PC-3 (cell line): ENCODE measurements at regions not wholly inside any gene's neighbourhood (a gene's known extent, or its start where the extent isn't known, plus 50 kb on each side); places are given as distances from the start of the nearest gene placed in this dataset.

Experiments
- ATAC-seq: fragments of 200-7000 bp; cut with Tn5 transposase; 2 replicates; pipeline ENCODE4 v1.9.1; 2020; ENCODE audit warnings: mild to moderate bottlenecking, moderate library complexity
- BruUV-seq: library from RNA; stranded (reverse); fragments of 400-500 nt; replicated peaks from 2 replicates; lab custom pipeline; 2021; lab: Mats Ljungman, UMichigan
- CTCF ChIA-PET: fragments of 300-600 bp; sonication (Branson Sonifier 250); formaldehyde crosslinking; loops from one replicate; lab custom pipeline; 2022; ENCODE audit warnings: antibody characterized with exemption; lab: Charles Lee
- POLR2A ChIA-PET: fragments of 300-600 bp; sonication (Branson Sonifier 250); formaldehyde crosslinking; loops from one replicate; lab custom pipeline; 2022; ENCODE audit warnings: antibody characterized with exemption; ENCODE audit not compliant: unreplicated experiment; lab: Charles Lee
- DNase-seq: peaks from one replicate; pipeline ENCODE4 v3.0.0-alpha.2; 2015
- H2AFZ ChIP-seq: fragments of 300-600 bp; sonication (generic); 2 replicates; pipeline ENCODE4 v1.6.0; 2016; ENCODE audit warnings: antibody characterized with exemption, low read length
- H3F3A ChIP-seq: fragments of 300-600 bp; sonication (generic); one replicate; pipeline ENCODE4 v1.6.0; 2017; ENCODE audit warnings: antibody characterized with exemption, low read length, control low read depth, mild to moderate bottlenecking; ENCODE audit not compliant: unreplicated experiment
- H3K27ac ChIP-seq: fragments of 300-600 bp; sonication (generic); 2 replicates; pipeline ENCODE4 v1.5.1; 2016; ENCODE audit warnings: mild to moderate bottlenecking, low read length
- H3K27me3 ChIP-seq: fragments of 300-600 bp; sonication (generic); 2 replicates; pipeline ENCODE4 v1.6.1; 2016; ENCODE audit warnings: low read length, mixed read lengths
- H3K36me3 ChIP-seq: fragments of 300-600 bp; sonication (generic); 2 replicates; pipeline ENCODE4 v1.6.1; 2016; ENCODE audit warnings: low read depth, mixed run types, low read length, mixed read lengths
- H3K4me1 ChIP-seq: fragments of 300-600 bp; sonication (generic); 2 replicates; pipeline ENCODE4 v1.5.1; 2016; ENCODE audit warnings: low read length; ENCODE audit not compliant: insufficient read depth
- H3K4me2 ChIP-seq: fragments of 300-600 bp; sonication (generic); 2 replicates; pipeline ENCODE4 v1.6.0; 2016; ENCODE audit warnings: low read length
- H3K4me3 ChIP-seq: fragments of 300-600 bp; sonication (generic); 2 replicates; pipeline ENCODE4 v1.5.1; 2016; ENCODE audit warnings: mild to moderate bottlenecking, low read length, mixed read lengths
- H3K79me2 ChIP-seq: fragments of 300-600 bp; sonication (generic); 2 replicates; pipeline ENCODE4 v1.6.1; 2017; ENCODE audit warnings: low read length, mixed read lengths
- H3K9ac ChIP-seq: fragments of 300-600 bp; sonication (generic); 2 replicates; pipeline ENCODE4 v1.6.0; 2016; ENCODE audit warnings: mild to moderate bottlenecking, low read length
- H3K9me2 ChIP-seq: fragments of 300-600 bp; sonication (generic); replicated peaks from 2 replicates; pipeline ENCODE4 v1.6.1; 2016; ENCODE audit warnings: mixed run types, low read length, mixed read lengths
- H3K9me3 ChIP-seq: fragments of 300-600 bp; sonication (generic); 2 replicates; pipeline ENCODE4 v1.6.1; 2016; ENCODE audit warnings: low read length, mixed read lengths
- H4K20me1 ChIP-seq: fragments of 300-600 bp; sonication (generic); 2 replicates; pipeline ENCODE4 v1.6.1; 2016; ENCODE audit warnings: low read length, mixed read lengths
- EZH2 ChIP-seq: fragments of 300-600 bp; sonication (generic); IDR thresholded peaks from one replicate; pipeline ENCODE4 v1.6.1; 2017; ENCODE audit warnings: antibody characterized with exemption, mild to moderate bottlenecking, low read length; ENCODE audit not compliant: unreplicated experiment
- EZH2phosphoT487 ChIP-seq: fragments of 300-600 bp; sonication (generic); IDR thresholded peaks from 2 replicates; pipeline ENCODE4 v1.6.1; 2018; ENCODE audit warnings: mild to moderate bottlenecking, antibody characterized with exemption, low read length, borderline replicate concordance
- intact Hi-C: fragments of 100-400 bp; cut with micrococcal nuclease; formaldehyde crosslinking; loops from 2 replicates; pipeline ENCODE4 v1.9.0; 2023
- TF ChIP-seq, protein P1 (sequence below): fragments of 300-600 bp; sonication (generic); conservative IDR thresholded peaks from 2 replicates; pipeline ENCODE4 v1.5.1; 2017; ENCODE audit warnings: antibody characterized with exemption, low read depth, mild to moderate bottlenecking, low read length

GRCh38 chr15:69668039-69668705 lies 215.6 kb downstream of the RPLP1 start:
- no TSS peak for BruUV-seq
- TF ChIP-seq EZH2phosphoT487 (no peak), EZH2 (no peak)
- TF ChIP-seq, protein P1, sequence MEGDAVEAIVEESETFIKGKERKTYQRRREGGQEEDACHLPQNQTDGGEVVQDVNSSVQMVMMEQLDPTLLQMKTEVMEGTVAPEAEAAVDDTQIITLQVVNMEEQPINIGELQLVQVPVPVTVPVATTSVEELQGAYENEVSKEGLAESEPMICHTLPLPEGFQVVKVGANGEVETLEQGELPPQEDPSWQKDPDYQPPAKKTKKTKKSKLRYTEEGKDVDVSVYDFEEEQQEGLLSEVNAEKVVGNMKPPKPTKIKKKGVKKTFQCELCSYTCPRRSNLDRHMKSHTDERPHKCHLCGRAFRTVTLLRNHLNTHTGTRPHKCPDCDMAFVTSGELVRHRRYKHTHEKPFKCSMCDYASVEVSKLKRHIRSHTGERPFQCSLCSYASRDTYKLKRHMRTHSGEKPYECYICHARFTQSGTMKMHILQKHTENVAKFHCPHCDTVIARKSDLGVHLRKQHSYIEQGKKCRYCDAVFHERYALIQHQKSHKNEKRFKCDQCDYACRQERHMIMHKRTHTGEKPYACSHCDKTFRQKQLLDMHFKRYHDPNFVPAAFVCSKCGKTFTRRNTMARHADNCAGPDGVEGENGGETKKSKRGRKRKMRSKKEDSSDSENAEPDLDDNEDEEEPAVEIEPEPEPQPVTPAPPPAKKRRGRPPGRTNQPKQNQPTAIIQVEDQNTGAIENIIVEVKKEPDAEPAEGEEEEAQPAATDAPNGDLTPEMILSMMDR = no peak
- H3K4me2 ChIP-seq = no peak overlapping the region
- H4K20me1 ChIP-seq = no peaks in the 10 kb centered on the region
- peaks cover 4% of the 10 kb centered on the region; the same call in 1 of the 2 replicates for H3K27me3 ChIP-seq
- no peaks in the 10 kb centered on the region for H3K36me3 ChIP-seq
- no peaks in the 10 kb centered on the region for H3K9me2 ChIP-seq
- H3K9me3 ChIP-seq = no peaks in the 10 kb centered on the region
- POLR2A ChIA-PET = no interaction called here
- CTCF ChIA-PET = no interaction called here
- DNase-seq = no peak
- intact Hi-C loops = no loop called here
- H3K9ac ChIP-seq = no peak overlapping the region
- no peak overlapping the region for H3K4me3 ChIP-seq
- H3K79me2 ChIP-seq = no peaks in the 10 kb centered on the region
- H3F3A ChIP-seq = no peaks in the 10 kb centered on the region
- no peak overlapping the region for H2AFZ ChIP-seq
- H3K27ac ChIP-seq = no peak overlapping the region
- ATAC-seq = no peak
- no peaks in the 10 kb centered on the region for H3K4me1 ChIP-seq

DNA sequence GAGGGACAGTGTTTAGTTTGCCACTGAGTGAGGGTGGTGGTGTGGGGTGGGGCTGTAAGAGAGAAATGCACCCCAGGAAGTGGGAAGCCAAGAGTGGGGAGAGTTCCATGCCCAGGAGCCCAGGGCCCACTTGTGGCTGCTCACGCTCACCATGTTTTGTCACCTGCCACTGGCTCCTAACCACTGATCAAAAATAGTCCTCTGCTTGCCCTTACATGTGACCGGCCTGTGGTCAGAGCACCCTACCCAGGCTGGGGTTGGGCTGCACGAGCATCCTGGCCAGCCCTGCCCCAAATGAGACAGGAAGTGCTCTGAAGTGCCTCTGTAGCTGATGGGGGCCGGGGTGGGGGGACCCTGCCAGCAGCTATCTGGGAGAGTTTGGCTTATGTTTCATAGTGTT lies 216.3 kb downstream of the RPLP1 start:
- TF ChIP-seq, protein P1 = no peak
- TF ChIP-seq EZH2 (no peak), EZH2phosphoT487 (no peak)
- Histone ChIP-seq H3K9me2 (no peaks in the 10 kb centered on the region), H3K4me2 (no peak overlapping the region), H3K4me3 (no peak overlapping the region), H3K27ac (no peak overlapping the region), H2AFZ (no peak overlapping the region), H3K9me3 (no peaks in the 10 kb centered on the region), H3K27me3 (peaks cover 9% of the 10 kb centered on the region; the same call in 1 of the 2 replicates), H3K9ac (no peak overlapping the region), H4K20me1 (no peaks in the 10 kb centered on the region), H3K36me3 (no peaks in the 10 kb centered on the region), H3F3A (no peaks in the 10 kb centered on the region), H3K4me1 (no peaks in the 10 kb centered on the region), H3K79me2 (no peaks in the 10 kb centered on the region)
- ChIA-PET CTCF (no interaction called here), POLR2A (no interaction called here)
- no peak for DNase-seq
- BruUV-seq = no TSS peak
- ATAC-seq = no peak
- intact Hi-C loops = no loop called here

GRCh38 chr15:69669446-69669845 lies 216.8 kb downstream of the RPLP1 start:
- H2AFZ ChIP-seq = no peak overlapping the region
- no peak overlapping the region for H3K27ac ChIP-seq
- ChIA-PET POLR2A (no interaction called here), CTCF (no interaction called here)
- TF ChIP-seq, protein P1 = no peak
- no peak for TF ChIP-seq EZH2
- TF ChIP-seq EZH2phosphoT487 = no peak
- H3K9me2 ChIP-seq = no peaks in the 10 kb centered on the region
- ATAC-seq (no peak), DNase-seq (no peak)
- intact Hi-C loops = no loop called here
- no peaks in the 10 kb centered on the region for H3K4me1 ChIP-seq
- H4K20me1 ChIP-seq = no peaks in the 10 kb centered on the region
- peaks cover 9% of the 10 kb centered on the region; the same call in 1 of the 2 replicates for H3K27me3 ChIP-seq
- no peaks in the 10 kb centered on the region for H3K36me3 ChIP-seq
- no peak overlapping the region for H3K4me2 ChIP-seq
- H3K9ac ChIP-seq = no peak overlapping the region
- H3K4me3 ChIP-seq = no peak overlapping the region
- H3F3A ChIP-seq = no peaks in the 10 kb centered on the region
- no peaks in the 10 kb centered on the region for H3K79me2 ChIP-seq
- H3K9me3 ChIP-seq = no peaks in the 10 kb centered on the region
- no TSS peak for BruUV-seq
